Neural crest cell (in vitro differentiated cells): ENCODE measurements at regions not wholly inside any gene's neighbourhood (a gene's known extent, or its start where the extent isn't known, plus 50 kb on each side); places are given as distances from the start of the nearest gene placed in this dataset.

Experiments
- DNase-seq: peaks from one replicate; pipeline ENCODE4 v3.0.0; 2021; ENCODE audit warnings: low read depth, mixed read lengths, low spot score
- H3K27ac Mint-ChIP-seq: one replicate; pipeline ENCODE4 v1.8.0; 2021; ENCODE audit warnings: mild to moderate bottlenecking, mixed read lengths; ENCODE audit not compliant: unreplicated experiment
- H3K27me3 Mint-ChIP-seq: 2 replicates; pipeline ENCODE4 v1.8.0; 2021; ENCODE audit warnings: low read depth, mild to moderate bottlenecking, mixed read lengths
- H3K36me3 Mint-ChIP-seq: 2 replicates; pipeline ENCODE4 v1.8.0; 2021; ENCODE audit warnings: low read depth, mild to moderate bottlenecking, mixed read lengths
- H3K4me1 Mint-ChIP-seq: 2 replicates; pipeline ENCODE4 v1.8.0; 2021; ENCODE audit warnings: mixed read lengths
- H3K4me3 Mint-ChIP-seq: one replicate; pipeline ENCODE4 v1.8.0; 2021; ENCODE audit warnings: mild to moderate bottlenecking, mixed read lengths
- H3K9me3 Mint-ChIP-seq: 2 replicates; pipeline ENCODE4 v1.8.0; 2021; ENCODE audit warnings: mixed read lengths
- TF ChIP-seq, protein P1 (sequence below): fragments of 200-600 bp; sonication (generic); conservative IDR thresholded peaks from 2 replicates; pipeline ENCODE4 v1.5.0; 2021; ENCODE audit warnings: antibody characterized with exemption, mild to moderate bottlenecking

DNA sequence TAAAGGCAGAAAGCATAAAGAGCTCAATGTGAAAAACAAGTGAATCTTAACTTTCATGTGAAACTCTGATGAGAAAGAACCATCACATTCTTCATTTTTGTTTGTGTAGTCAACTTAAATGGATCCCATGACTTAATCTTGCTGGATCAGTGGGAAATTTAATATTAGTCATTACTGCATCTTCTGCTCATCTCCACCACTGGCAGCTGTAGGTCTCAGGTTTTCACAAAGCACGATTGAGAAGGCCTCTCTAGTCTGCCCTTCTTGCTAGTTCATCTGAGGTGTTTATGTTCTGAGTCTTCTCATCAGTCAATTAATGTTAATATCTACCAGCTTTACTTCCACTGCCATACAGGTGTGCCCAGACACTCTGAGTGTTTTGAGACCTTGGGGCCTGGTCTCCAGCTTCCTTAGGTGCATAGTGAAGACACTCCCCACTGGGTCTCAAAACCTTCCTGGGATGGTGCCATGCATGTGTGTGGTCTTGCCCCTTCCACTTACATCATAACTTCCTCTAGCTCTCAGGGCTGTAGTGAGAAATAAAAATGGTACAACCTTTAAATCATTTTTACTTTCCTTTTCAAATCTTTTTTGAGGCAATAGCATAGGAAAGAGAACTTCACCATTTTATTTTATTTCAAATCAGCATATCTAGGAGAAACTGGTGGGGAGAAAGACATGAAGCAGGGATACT, 421.6 kb upstream of the CBLB start:
- no peak for DNase-seq
- H3K27ac Mint-ChIP-seq = no peak overlapping the region
- no peaks in the 10 kb centered on the region for H3K27me3 Mint-ChIP-seq
- H3K36me3 Mint-ChIP-seq = no peaks in the 10 kb centered on the region
- H3K4me3 Mint-ChIP-seq = no peak overlapping the region
- H3K9me3 Mint-ChIP-seq = peaks cover 7% of the 10 kb centered on the region
- no peaks in the 10 kb centered on the region for H3K4me1 Mint-ChIP-seq
- TF ChIP-seq, protein P1, sequence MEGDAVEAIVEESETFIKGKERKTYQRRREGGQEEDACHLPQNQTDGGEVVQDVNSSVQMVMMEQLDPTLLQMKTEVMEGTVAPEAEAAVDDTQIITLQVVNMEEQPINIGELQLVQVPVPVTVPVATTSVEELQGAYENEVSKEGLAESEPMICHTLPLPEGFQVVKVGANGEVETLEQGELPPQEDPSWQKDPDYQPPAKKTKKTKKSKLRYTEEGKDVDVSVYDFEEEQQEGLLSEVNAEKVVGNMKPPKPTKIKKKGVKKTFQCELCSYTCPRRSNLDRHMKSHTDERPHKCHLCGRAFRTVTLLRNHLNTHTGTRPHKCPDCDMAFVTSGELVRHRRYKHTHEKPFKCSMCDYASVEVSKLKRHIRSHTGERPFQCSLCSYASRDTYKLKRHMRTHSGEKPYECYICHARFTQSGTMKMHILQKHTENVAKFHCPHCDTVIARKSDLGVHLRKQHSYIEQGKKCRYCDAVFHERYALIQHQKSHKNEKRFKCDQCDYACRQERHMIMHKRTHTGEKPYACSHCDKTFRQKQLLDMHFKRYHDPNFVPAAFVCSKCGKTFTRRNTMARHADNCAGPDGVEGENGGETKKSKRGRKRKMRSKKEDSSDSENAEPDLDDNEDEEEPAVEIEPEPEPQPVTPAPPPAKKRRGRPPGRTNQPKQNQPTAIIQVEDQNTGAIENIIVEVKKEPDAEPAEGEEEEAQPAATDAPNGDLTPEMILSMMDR = no peak

DNA sequence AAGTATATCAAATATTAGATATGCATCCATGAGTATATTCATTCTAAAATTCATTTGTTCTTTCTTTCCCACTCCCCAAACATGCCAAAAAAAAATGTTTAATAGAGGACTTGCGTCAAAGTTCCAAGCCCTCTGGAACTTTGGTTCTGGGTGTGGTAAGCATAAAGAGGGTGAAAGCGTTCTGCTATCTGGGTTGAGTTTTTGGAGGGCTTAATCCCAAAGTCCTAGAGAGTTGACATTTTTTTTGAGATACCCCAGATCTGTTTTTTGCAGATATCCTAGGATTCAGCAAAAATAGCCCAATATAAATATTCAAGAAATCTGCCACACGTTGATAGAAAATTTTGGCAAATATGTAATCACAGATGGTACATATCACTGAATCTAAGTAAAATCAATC, 424.3 kb upstream of the CBLB start:
- no peaks in the 10 kb centered on the region for H3K4me1 Mint-ChIP-seq
- H3K27me3 Mint-ChIP-seq = no peaks in the 10 kb centered on the region
- TF ChIP-seq, protein P1 = no peak
- DNase-seq = no peak
- H3K4me3 Mint-ChIP-seq = no peak overlapping the region
- H3K9me3 Mint-ChIP-seq = no peaks in the 10 kb centered on the region
- H3K27ac Mint-ChIP-seq = no peak overlapping the region
- H3K36me3 Mint-ChIP-seq = no peaks in the 10 kb centered on the region

DNA sequence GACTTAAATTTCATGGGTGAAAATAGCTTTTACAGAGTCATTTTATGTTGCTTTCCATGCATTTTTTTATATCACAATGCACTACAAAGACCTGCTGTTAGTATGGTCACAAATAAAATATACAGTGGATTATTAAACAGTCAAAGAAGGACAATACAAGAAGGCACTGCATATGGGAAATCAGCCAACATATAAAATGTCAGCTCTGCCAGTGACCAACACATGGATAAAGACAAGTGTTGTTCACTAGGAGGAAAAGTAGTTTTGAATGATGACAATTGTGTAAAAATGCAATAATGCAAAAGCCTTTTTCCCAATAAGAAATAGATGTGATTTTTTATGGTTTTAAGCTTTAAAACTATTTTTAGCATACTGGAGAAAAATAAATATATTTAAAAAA, 425.3 kb upstream of the CBLB start:
- Mint-ChIP-seq H3K4me3 (no peak overlapping the region), H3K4me1 (no peaks in the 10 kb centered on the region), H3K27ac (no peak overlapping the region), H3K27me3 (no peaks in the 10 kb centered on the region), H3K36me3 (no peaks in the 10 kb centered on the region), H3K9me3 (no peaks in the 10 kb centered on the region)
- no peak for DNase-seq
- TF ChIP-seq, protein P1 = no peak

DNA sequence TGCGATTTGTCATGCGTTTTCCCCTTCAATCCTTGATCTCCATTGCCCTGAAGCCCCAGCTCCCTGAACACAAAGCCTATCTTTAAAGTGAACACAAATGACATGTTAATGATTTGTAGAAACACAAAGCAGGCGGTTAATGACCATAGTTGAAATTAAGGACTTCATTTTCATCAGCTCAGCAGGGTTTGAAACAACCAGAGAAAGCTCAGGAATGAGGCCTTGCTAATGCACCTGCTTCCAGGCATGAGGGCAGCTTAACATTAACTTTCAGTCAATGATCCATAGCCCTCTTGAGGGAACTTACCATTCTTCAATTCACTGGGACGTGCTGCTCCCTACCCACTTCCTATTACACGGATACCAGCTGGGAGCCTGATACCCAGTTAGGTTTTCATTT, 427.2 kb upstream of the CBLB start:
- Mint-ChIP-seq H3K4me3 (no peak overlapping the region), H3K27me3 (no peaks in the 10 kb centered on the region), H3K9me3 (no peaks in the 10 kb centered on the region), H3K36me3 (no peaks in the 10 kb centered on the region), H3K27ac (no peak overlapping the region), H3K4me1 (no peaks in the 10 kb centered on the region)
- TF ChIP-seq, protein P1 = no peak
- no peak for DNase-seq

DNA sequence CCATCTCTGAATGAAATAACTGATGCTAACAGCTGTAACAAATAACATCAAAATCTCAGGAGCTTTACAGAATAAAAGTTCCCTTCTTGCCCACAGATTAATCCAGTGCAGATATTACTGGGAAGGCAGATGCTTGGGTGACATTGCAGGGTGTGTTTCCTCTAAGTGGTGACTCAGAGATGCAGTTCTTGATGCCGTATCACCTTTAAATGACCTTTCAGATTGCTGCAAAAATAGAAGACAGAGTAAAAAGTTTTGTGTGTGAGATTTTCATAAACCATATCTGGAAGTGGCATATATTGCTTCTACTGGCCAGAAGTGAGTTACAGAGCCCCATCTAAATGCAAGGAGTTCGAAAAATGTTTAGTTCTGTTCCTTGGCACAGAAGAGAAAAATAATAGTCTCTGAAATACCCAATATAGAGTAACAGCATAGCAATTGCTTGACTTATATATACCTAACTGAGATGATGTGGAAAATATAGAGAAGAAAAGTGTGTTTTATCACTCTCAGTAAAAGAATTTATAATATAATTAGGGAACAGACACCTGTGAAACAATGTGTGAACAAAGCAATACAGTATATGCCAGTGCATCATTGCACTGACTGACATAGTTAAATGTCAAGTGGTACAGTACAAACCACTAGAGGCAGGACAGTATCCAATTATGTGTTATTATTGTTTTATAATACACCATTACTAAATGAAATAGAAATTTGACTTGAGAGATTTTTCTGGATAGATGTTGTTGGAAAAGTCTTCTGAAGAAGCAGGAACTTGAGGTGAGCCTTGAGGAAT, 430.7 kb upstream of the CBLB start:
- Mint-ChIP-seq H3K27me3 (no peaks in the 10 kb centered on the region), H3K36me3 (no peaks in the 10 kb centered on the region), H3K27ac (no peak overlapping the region), H3K4me1 (no peaks in the 10 kb centered on the region), H3K9me3 (no peaks in the 10 kb centered on the region), H3K4me3 (no peak overlapping the region)
- TF ChIP-seq, protein P1 = no peak
- no peak for DNase-seq
